GM19463 (cell line): ENCODE measurements at regions not wholly inside any gene's neighbourhood (a gene's known extent, or its start where the extent isn't known, plus 50 kb on each side); places are given as distances from the start of the nearest gene placed in this dataset.

Source experiments
- ATAC-seq: cut with Tn5 transposase; IDR thresholded peaks from one replicate; pipeline ENCODE4 v1.9.1; 2021; ENCODE audit warnings: mild to moderate bottlenecking, moderate library complexity; ENCODE audit not compliant: unreplicated experiment

- no peak for ATAC-seq
Observed at GRCh38 chr11:19525276-19525675, 187.4 kb upstream of the NAV2 start.

GRCh38 chr11:19524171-19524671 is 188.4 kb upstream of the NAV2 start:
- no peak for ATAC-seq

- ATAC-seq: no peak
Observed at GRCh38 chr11:19520681-19521080, 192.0 kb upstream of the NAV2 start.

- no peak for ATAC-seq
Observed at GRCh38 chr11:19519912-19520641, 192.6 kb upstream of the NAV2 start.

DNA sequence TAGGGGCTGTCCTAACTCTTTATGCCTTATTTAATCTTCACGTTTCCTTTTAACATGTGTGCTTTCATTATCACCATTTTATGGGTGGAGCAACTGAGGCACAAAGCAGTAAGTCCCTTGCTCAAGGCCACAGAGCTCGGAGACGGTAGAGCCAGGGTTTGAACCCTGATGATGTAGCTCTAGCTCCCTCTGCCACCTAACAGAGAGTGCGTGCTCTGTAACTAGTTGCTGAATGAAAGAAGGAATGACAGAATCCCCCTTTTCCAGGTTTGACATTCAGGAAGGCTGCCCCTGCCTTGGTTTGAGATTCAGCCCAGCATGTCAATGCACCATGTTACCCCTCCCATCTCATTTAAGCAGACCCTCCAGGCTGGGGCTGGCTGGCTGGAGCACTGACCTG is 193.3 kb upstream of the NAV2 start:
- ATAC-seq: no peak

GRCh38 chr11:19513253-19513652 is 199.4 kb upstream of the NAV2 start:
- ATAC-seq: no peak

GRCh38 chr11:19512618-19513017 is 200.0 kb upstream of the NAV2 start:
- no peak for ATAC-seq

- ATAC-seq: no peak
Observed at GRCh38 chr11:19511413-19512183, 201.0 kb upstream of the NAV2 start.

DNA sequence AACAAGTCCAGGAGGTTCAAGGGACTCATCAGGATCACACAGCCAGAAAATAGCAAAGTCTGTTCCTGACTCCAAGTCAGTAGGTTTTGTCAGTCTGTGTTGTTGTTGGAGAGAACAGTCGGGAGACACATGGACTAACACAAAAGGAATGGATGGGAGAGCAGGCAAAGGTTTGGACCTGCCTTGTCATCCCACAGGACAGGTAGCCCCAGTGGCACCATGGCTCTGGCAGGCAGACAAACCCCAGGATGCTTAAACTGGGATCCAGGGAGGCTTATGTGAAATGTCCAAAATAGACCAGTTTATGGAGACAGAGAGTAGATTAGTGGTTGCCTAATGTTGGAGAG is 201.6 kb upstream of the NAV2 start:
- ATAC-seq: no peak

- no peak for ATAC-seq
Observed at GRCh38 chr11:19510468-19510867, 202.2 kb upstream of the NAV2 start.

- ATAC-seq: no peak
Observed at GRCh38 chr11:19509215-19509614, 203.4 kb upstream of the NAV2 start.

- ATAC-seq: no peak
Observed at GRCh38 chr11:19508165-19508564, 204.5 kb upstream of the NAV2 start.

GRCh38 chr11:19506816-19507486 is 205.7 kb upstream of the NAV2 start:
- ATAC-seq: no peak

DNA sequence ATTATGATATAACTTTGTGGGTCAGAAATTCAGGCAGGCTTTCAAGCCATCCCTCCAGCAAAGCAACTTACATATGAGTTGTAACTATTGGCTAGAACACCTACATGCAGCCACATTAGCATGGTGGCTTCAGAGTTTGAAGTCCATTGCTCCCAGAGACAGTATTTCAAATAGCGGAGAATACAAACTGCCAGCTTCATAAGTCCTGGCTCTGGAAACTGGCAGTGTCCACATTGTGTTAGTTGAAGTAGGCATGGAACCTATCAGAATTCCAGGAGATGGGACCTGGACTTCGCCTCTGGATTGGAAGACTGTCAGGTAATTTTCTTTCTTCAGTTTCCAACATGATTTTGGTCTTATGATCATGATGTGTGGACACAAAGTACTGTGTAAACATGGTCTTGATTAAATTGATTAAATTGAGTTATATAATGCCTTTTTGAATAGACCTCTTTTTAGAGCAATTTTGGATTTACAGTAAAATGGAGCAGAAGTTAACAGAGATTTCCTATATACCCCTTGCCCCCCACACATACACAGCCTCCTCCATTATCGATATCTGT is 209.9 kb upstream of the NAV2 start:
- ATAC-seq: no peak

DNA sequence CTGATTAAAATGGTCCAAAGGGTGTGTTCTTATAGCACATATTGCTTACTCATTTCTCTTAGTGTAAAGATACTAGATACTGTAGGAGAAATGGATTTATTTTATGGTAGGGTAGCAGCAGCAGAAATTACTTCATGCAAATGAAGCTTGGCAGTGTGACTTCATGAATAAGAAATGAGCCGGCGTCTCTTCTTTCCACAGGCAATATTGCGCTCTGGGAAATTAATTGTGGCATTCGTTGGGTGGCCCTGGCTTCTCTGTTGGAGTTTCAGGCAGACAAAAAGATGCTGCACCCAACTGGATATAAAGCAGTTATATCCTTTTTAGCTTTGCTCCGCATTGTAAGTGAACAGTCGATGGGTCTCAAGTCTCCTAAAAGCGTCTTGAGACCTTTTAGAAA is 211.0 kb upstream of the NAV2 start:
- no peak for ATAC-seq

GRCh38 chr11:19499999-19500398 is 212.6 kb upstream of the NAV2 start:
- ATAC-seq: no peak

GRCh38 chr11:19499026-19499669 is 213.5 kb upstream of the NAV2 start:
- no peak for ATAC-seq

DNA sequence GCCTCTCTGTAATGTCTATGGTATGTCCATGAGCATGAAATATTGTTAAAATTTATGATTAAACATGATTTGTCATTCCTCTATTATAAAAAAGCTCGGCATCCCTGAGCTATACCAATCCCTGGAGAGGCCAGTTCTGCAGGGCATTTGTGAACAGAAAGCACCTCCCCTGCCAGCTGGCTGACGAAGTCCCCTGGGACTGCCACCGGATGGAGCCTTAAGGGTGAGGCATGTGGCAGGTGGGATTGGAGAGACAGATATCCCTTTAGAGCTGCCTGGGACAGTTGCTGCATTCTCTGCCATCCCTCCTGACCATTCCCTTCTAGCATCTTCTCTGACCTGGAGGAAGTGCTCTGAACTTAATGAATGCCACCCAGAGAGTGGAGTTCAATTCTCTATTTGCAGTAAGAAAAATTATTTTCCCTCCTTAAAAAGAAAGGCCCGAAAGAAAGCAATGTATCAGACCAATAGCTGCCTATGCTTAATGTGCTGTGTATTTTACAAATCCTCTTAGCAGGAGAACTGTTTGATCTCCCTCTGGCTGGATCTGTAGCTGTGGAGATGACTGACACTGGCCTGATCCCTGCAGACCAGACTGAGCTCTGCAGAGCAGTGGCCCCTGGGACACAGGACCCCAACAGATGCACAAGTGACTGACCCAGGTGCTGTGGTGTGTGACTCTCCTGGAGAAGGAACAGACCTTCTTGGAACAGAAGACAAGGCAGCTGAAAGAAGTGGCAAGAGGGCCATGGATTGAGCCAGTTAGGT is 219.0 kb upstream of the NAV2 start:
- peak; percentile 51 for ATAC-seq

- ATAC-seq: no peak
Observed at GRCh38 chr11:19482319-19483100, 230.1 kb upstream of the NAV2 start.
